ENCODE measurements at regions not wholly inside any gene's neighbourhood (a gene's known extent, or its start where the extent isn't known, plus 50 kb on each side); places are given as distances from the start of the nearest gene placed in this dataset.

DNA sequence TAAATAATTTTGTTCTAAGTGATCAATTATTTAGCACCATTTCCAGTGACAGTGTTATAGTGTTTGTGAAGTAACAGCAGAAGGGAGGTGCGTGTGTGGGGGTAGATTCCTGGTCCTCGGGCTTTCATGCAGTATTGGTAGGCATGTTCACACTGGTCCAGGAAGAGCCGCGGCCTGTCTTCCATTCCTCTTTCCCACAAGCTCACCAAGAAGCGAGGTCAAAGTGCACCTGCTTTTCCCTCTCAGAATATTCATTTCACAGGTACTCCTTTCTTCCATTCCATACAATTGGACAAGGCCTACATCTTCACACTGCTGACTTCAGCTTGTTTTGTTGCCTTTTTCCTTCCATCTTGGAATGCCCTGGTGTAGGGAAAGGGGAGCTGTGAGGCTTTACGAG, 151.8 kb upstream of the CELF2 start:
- Mint-ChIP-seq H3K4me3 (no peak overlapping the region), H3K27ac (no peak overlapping the region), H3K9me3 (no peaks in the 10 kb centered on the region), H3K36me3 (ENCODE audit: low read depth) (no peaks in the 10 kb centered on the region), H3K27me3 (no peaks in the 10 kb centered on the region), H3K4me1 (ENCODE audit: low read depth) (no peaks in the 10 kb centered on the region)
- no peaks in the 10 kb centered on the region for H3K4me1 ChIP-seq (ENCODE audit: insufficient read depth, low read length)
- no peak for ATAC-seq (ENCODE audit: poor library complexity)
- H3K27me3 ChIP-seq (ENCODE audit: control insufficient read depth in 1 of 2, insufficient read depth in 2 of 2, low read length in 2 of 2) = no peaks in the 10 kb centered on the region
- CTCF ChIA-PET = no interaction called here
- no peak overlapping the region for H3K27ac ChIP-seq (ENCODE audit: low read depth in 1 of 2, low read length in 2 of 2)
- no peak overlapping the region for H3K4me3 ChIP-seq (ENCODE audit: low read length)
- POLR2A ChIA-PET = no interaction called here
- H3K9me3 ChIP-seq (ENCODE audit: control insufficient read depth in 1 of 2, insufficient read depth in 1 of 2, low read length in 2 of 2) = no peaks in the 10 kb centered on the region
- no peak for DNase-seq
- intact Hi-C loops (cut with DNase I, micrococcal nuclease) = no loop called here
- H3K36me3 ChIP-seq (ENCODE audit: insufficient read depth, low read length) = no peaks in the 10 kb centered on the region
- TF ChIP-seq, protein P1, sequence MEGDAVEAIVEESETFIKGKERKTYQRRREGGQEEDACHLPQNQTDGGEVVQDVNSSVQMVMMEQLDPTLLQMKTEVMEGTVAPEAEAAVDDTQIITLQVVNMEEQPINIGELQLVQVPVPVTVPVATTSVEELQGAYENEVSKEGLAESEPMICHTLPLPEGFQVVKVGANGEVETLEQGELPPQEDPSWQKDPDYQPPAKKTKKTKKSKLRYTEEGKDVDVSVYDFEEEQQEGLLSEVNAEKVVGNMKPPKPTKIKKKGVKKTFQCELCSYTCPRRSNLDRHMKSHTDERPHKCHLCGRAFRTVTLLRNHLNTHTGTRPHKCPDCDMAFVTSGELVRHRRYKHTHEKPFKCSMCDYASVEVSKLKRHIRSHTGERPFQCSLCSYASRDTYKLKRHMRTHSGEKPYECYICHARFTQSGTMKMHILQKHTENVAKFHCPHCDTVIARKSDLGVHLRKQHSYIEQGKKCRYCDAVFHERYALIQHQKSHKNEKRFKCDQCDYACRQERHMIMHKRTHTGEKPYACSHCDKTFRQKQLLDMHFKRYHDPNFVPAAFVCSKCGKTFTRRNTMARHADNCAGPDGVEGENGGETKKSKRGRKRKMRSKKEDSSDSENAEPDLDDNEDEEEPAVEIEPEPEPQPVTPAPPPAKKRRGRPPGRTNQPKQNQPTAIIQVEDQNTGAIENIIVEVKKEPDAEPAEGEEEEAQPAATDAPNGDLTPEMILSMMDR (IDR thresholded peaks at IDR 0.05) = no peak

DNA sequence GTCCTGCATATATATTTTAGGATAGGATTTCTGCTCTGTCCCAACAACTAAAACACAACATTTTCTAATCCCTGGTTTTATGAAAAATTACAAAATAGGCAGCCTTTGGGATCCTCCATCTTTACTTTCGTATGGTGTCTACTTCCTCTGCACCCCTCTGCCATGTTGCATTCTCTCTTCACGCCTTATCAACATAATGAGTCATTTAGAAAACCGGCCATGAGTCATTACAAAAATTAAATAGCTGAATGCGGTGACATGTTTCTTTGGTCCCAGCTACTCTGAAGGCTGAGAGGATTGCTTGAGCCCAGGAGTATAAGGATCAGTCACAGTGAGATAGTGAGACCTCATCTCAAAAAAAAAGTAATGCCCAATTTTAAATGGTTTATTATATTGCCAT, 148.1 kb upstream of the CELF2 start:
- peaks cover 21% of the 10 kb centered on the region for H3K27me3 Mint-ChIP-seq
- H3K9me3 Mint-ChIP-seq = no peaks in the 10 kb centered on the region
- no peaks in the 10 kb centered on the region for H3K36me3 ChIP-seq (ENCODE audit: insufficient read depth, low read length)
- DNase-seq = no peak
- no peaks in the 10 kb centered on the region for H3K4me1 ChIP-seq (ENCODE audit: insufficient read depth, low read length)
- no peaks in the 10 kb centered on the region for H3K36me3 Mint-ChIP-seq (ENCODE audit: low read depth)
- POLR2A ChIA-PET = no interaction called here
- CTCF ChIA-PET = no interaction called here
- ATAC-seq (ENCODE audit: poor library complexity) = no peak
- H3K4me1 Mint-ChIP-seq (ENCODE audit: low read depth) = no peaks in the 10 kb centered on the region
- no peak overlapping the region for H3K4me3 Mint-ChIP-seq
- TF ChIP-seq, protein P1 (IDR thresholded peaks at IDR 0.05) = no peak
- H3K27ac ChIP-seq (ENCODE audit: low read depth in 1 of 2, low read length in 2 of 2) = no peak overlapping the region
- H3K4me3 ChIP-seq (ENCODE audit: low read length) = no peak overlapping the region
- no peaks in the 10 kb centered on the region for H3K9me3 ChIP-seq (ENCODE audit: control insufficient read depth in 1 of 2, insufficient read depth in 1 of 2, low read length in 2 of 2)
- intact Hi-C loops (cut with DNase I, micrococcal nuclease) = no loop called here
- H3K27ac Mint-ChIP-seq = no peak overlapping the region
- H3K27me3 ChIP-seq (ENCODE audit: control insufficient read depth in 1 of 2, insufficient read depth in 2 of 2, low read length in 2 of 2) = peaks cover 3 to 12% of the 10 kb centered on the region in 2 experiments

GRCh38 chr10:10870523-10871241, 147.0 kb upstream of the CELF2 start:
- Histone ChIP-seq H3K27ac (ENCODE audit: low read depth in 1 of 2, low read length in 2 of 2) (no peak overlapping the region), H3K9me3 (ENCODE audit: control insufficient read depth in 1 of 2, insufficient read depth in 1 of 2, low read length in 2 of 2) (no peaks in the 10 kb centered on the region), H3K36me3 (ENCODE audit: insufficient read depth, low read length) (no peaks in the 10 kb centered on the region), H3K4me3 (ENCODE audit: low read length) (no peak overlapping the region), H3K4me1 (ENCODE audit: insufficient read depth, low read length) (no peaks in the 10 kb centered on the region), H3K27me3 (ENCODE audit: control insufficient read depth in 1 of 2, insufficient read depth in 2 of 2, low read length in 2 of 2) (peaks cover 3 to 12% of the 10 kb centered on the region in 2 experiments)
- Mint-ChIP-seq H3K27ac (no peak overlapping the region), H3K27me3 (peaks cover 25% of the 10 kb centered on the region), H3K9me3 (no peaks in the 10 kb centered on the region), H3K4me3 (no peak overlapping the region), H3K36me3 (ENCODE audit: low read depth) (no peaks in the 10 kb centered on the region), H3K4me1 (ENCODE audit: low read depth) (no peaks in the 10 kb centered on the region)
- ChIA-PET POLR2A (no interaction called here), CTCF (no interaction called here)
- ATAC-seq (ENCODE audit: poor library complexity) (no peak), DNase-seq (no peak)
- TF ChIP-seq, protein P1 (IDR thresholded peaks at IDR 0.05) = no peak
- intact Hi-C loops (cut with DNase I, micrococcal nuclease) = no loop called here

All from CD4-positive, alpha-beta T cell (primary cell).